Astrocyte (in vitro differentiated cells and primary cell): ENCODE measurements at regions not wholly inside any gene's neighbourhood (a gene's known extent, or its start where the extent isn't known, plus 50 kb on each side); places are given as distances from the start of the nearest gene placed in this dataset.

Source experiments
- DNase-seq: peaks from one replicate; pipeline ENCODE4 v3.0.0-alpha.2; 2010; ENCODE audit warnings: low read depth
- FAIRE-seq: peaks from 2 replicates; lab custom pipeline; 2011; peaks lifted over from hg19 to GRCh38; lab: Jason Lieb, UNC
- H2AFZ ChIP-seq: 2 replicates; pipeline ENCODE4 v1.6.0; 2012; ENCODE audit warnings: low read depth, low read length, inconsistent platforms
- H3K27ac ChIP-seq: 2 replicates; pipeline ENCODE4 v1.5.1; 2011; ENCODE audit warnings: low read depth, low read length, inconsistent platforms
- H3K27me3 ChIP-seq: 2 replicates; pipeline ENCODE4 v1.6.0; 2011; ENCODE audit warnings: low read length, inconsistent platforms; ENCODE audit not compliant: insufficient read depth
- H3K36me3 ChIP-seq: 2 replicates; pipeline ENCODE4 v1.5.1; 2011; ENCODE audit warnings: low read length, inconsistent platforms; ENCODE audit not compliant: insufficient read depth
- H3K4me1 ChIP-seq: 2 replicates; pipeline ENCODE4 v1.5.1; 2011; ENCODE audit warnings: low read length, inconsistent platforms; ENCODE audit not compliant: insufficient read depth
- H3K4me2 ChIP-seq: 2 replicates; pipeline ENCODE4 v1.6.0; 2012; ENCODE audit warnings: low read length, inconsistent platforms
- H3K4me3 ChIP-seq: 2 replicates; pipeline ENCODE4 v1.5.1; 2011; ENCODE audit warnings: low read depth, mild to moderate bottlenecking, low read length, inconsistent platforms; ENCODE audit not compliant: insufficient read depth
- H3K79me2 ChIP-seq: 2 replicates; pipeline ENCODE4 v1.6.0; 2012; ENCODE audit warnings: mild to moderate bottlenecking, low read length, inconsistent platforms; ENCODE audit not compliant: insufficient read depth
- H3K9ac ChIP-seq: 2 replicates; pipeline ENCODE4 v1.6.0; 2012; ENCODE audit warnings: mild to moderate bottlenecking, low read length, inconsistent platforms
- H3K9me3 ChIP-seq: 2 replicates; pipeline ENCODE4 v1.5.1; 2012; ENCODE audit warnings: low read depth, mild to moderate bottlenecking, low read length, inconsistent platforms; ENCODE audit not compliant: insufficient read depth
- H4K20me1 ChIP-seq: 2 replicates; pipeline ENCODE4 v1.6.0; 2012; ENCODE audit warnings: low read length, inconsistent platforms; ENCODE audit not compliant: insufficient read depth
- H3K27ac Mint-ChIP-seq: one replicate; pipeline ENCODE4 v1.8.0; 2021; ENCODE audit warnings: mild to moderate bottlenecking, mixed read lengths; ENCODE audit not compliant: unreplicated experiment
- H3K27me3 Mint-ChIP-seq: one replicate; pipeline ENCODE4 v1.8.0; 2021; ENCODE audit warnings: low read depth, mixed read lengths; ENCODE audit not compliant: unreplicated experiment
- H3K36me3 Mint-ChIP-seq: one replicate; pipeline ENCODE4 v1.8.0; 2021; ENCODE audit warnings: low read depth, mixed read lengths; ENCODE audit not compliant: unreplicated experiment
- H3K4me1 Mint-ChIP-seq: one replicate; pipeline ENCODE4 v1.8.0; 2021; ENCODE audit warnings: low read depth, mixed read lengths; ENCODE audit not compliant: unreplicated experiment
- H3K4me3 Mint-ChIP-seq: one replicate; pipeline ENCODE4 v1.8.0; 2021; ENCODE audit warnings: mild to moderate bottlenecking, moderate library complexity, mixed read lengths; ENCODE audit not compliant: unreplicated experiment
- H3K9me3 Mint-ChIP-seq: one replicate; pipeline ENCODE4 v1.8.0; 2021; ENCODE audit warnings: mild to moderate bottlenecking, mixed read lengths; ENCODE audit not compliant: unreplicated experiment
- EZH2 ChIP-seq: IDR thresholded peaks from 2 replicates; pipeline ENCODE4 v1.6.1; 2012; ENCODE audit warnings: mild to moderate bottlenecking, low read length, inconsistent platforms; ENCODE audit not compliant: insufficient read depth
- TF ChIP-seq, protein P1 (sequence below): IDR thresholded peaks from 2 replicates; pipeline ENCODE4 v1.5.1; 2011; ENCODE audit warnings: low read depth, mild to moderate bottlenecking, inconsistent platforms, low read length, moderate library complexity; ENCODE audit not compliant: insufficient read depth

DNA sequence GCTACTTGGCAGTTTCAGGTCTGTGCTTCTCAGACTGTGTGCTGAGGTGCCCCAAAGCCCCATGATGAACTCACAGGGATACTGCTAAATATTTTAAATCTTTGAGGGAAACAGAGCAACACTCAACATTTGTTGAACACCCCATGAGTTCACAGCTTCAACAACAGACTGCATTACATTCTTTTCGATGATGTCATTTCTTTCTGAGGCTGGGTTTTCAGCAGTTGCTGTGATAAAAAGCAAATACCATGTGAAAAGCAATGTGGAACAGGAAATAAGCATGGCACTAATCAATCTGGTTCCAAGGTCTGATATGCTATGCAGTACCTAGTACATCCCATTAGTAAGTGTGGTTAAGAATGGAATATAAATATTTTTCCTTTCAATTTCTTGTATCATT is 82.7 kb downstream of the RPL27A start:
- H3K27me3 Mint-ChIP-seq, result no peaks in the 10 kb centered on the region
- peaks cover 30% of the 10 kb centered on the region for H4K20me1 ChIP-seq
- peaks cover 44% of the 10 kb centered on the region for H3K4me1 ChIP-seq
- H2AFZ ChIP-seq, result no peak overlapping the region
- H3K36me3 Mint-ChIP-seq, result peaks cover 10% of the 10 kb centered on the region
- TF ChIP-seq EZH2, result no peak
- TF ChIP-seq, protein P1, sequence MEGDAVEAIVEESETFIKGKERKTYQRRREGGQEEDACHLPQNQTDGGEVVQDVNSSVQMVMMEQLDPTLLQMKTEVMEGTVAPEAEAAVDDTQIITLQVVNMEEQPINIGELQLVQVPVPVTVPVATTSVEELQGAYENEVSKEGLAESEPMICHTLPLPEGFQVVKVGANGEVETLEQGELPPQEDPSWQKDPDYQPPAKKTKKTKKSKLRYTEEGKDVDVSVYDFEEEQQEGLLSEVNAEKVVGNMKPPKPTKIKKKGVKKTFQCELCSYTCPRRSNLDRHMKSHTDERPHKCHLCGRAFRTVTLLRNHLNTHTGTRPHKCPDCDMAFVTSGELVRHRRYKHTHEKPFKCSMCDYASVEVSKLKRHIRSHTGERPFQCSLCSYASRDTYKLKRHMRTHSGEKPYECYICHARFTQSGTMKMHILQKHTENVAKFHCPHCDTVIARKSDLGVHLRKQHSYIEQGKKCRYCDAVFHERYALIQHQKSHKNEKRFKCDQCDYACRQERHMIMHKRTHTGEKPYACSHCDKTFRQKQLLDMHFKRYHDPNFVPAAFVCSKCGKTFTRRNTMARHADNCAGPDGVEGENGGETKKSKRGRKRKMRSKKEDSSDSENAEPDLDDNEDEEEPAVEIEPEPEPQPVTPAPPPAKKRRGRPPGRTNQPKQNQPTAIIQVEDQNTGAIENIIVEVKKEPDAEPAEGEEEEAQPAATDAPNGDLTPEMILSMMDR, result no peak
- H3K4me2 ChIP-seq, result peak overlapping the region; percentile 47
- peaks cover 2% of the 10 kb centered on the region for H3K9me3 Mint-ChIP-seq
- H3K27ac ChIP-seq, result peak overlapping the region; percentile 97
- H3K4me1 Mint-ChIP-seq, result peaks cover 41% of the 10 kb centered on the region
- peak overlapping the region; percentile 92 for H3K27ac Mint-ChIP-seq
- no peaks in the 10 kb centered on the region for H3K27me3 ChIP-seq
- peak overlapping the region; percentile 45 for H3K4me3 Mint-ChIP-seq
- FAIRE-seq, result peak; percentile 73
- H3K4me3 ChIP-seq, result no peak overlapping the region
- peak overlapping the region; percentile 49 for H3K9ac ChIP-seq
- H3K9me3 ChIP-seq, result no peaks in the 10 kb centered on the region
- DNase-seq, result peak; percentile 87
- peaks cover 60% of the 10 kb centered on the region for H3K79me2 ChIP-seq
- H3K36me3 ChIP-seq, result no peaks in the 10 kb centered on the region

DNA sequence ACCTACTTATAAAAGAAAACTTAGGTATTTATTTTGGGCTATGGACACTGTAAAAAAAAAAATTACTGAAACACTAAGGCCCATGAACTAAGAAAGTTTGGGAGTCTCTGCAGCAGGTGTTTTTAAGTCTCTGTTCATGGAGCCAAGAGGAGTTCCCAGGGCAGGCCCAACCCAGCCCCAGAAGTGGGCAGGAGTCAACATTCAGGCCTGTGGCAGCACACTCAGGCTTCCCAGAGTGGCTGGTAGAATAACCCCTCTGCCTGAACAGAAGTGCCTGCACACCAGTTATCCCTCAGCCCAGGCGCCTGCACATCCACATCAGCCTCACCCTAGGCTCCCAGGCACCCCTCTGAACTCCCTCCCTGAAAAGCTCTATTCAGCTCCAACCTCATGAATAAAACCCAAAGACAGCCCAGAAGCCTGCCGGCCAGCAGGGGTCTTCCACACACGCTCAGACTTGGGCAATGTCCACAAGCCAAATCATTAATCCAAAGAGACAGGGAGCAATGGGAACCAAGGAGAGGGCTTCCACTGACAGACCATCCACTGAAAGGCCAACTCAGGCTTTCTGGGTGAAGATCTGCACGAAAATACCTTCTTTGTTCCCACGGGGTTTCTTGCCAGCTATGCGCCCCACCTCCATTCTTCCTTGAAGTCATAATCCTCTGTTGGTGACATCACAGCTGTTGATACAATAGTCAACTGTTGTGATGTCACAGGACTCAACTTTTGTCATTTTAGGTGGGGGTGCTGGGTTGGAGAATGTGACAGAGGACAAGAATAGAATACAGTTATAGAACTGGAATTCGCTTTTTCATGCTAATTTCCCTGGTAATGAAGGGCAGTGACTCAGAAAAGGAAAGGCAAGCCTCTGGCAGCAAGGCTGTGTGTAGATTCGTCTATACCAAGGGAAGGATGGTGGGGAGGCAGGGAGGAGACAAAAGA is 83.7 kb downstream of the RPL27A start:
- Histone ChIP-seq H3K36me3 (no peaks in the 10 kb centered on the region), H3K27ac (peak overlapping the region; percentile 97), H3K4me2 (peak overlapping the region; percentile 76), H4K20me1 (peaks cover 24% of the 10 kb centered on the region), H3K4me1 (peaks cover 47% of the 10 kb centered on the region), H3K9me3 (no peaks in the 10 kb centered on the region), H3K27me3 (no peaks in the 10 kb centered on the region), H3K9ac (peak overlapping the region; percentile 82), H2AFZ (no peak overlapping the region), H3K4me3 (no peak overlapping the region), H3K79me2 (peaks cover 57% of the 10 kb centered on the region)
- TF ChIP-seq, protein P1, result peak; percentile 5
- TF ChIP-seq EZH2, result no peak
- Mint-ChIP-seq H3K9me3 (peaks cover 2% of the 10 kb centered on the region), H3K36me3 (peaks cover 12% of the 10 kb centered on the region), H3K4me1 (peaks cover 47% of the 10 kb centered on the region), H3K27me3 (no peaks in the 10 kb centered on the region), H3K4me3 (no peak overlapping the region), H3K27ac (peak overlapping the region; percentile 91)
- DNase-seq, result peak; percentile 89
- no peak for FAIRE-seq
